Small intestine (tissue), 7 donors: ENCODE measurements at regions not wholly inside any gene's neighbourhood (a gene's known extent, or its start where the extent isn't known, plus 50 kb on each side); places are given as distances from the start of the nearest gene placed in this dataset.
"Not testable (repeated sequence)": the region's sequence is repeated elsewhere in the genome, so short reads cannot be mapped to it uniquely, and the experiment has no call there.

Source experiments
- DNase-seq, 2 donors: peaks; one replicate each; pipeline versions ENCODE4 v3.0.0 to v3.0.0-alpha.2; 2013
- FAIRE-seq: peaks from 2 replicates; lab custom pipeline; 2012; peaks lifted over from hg19 to GRCh38; lab: Jason Lieb, UNC
- H3K27ac ChIP-seq, 3 donors: one replicate each; pipeline ENCODE4 v1.5.1; 2013; ENCODE audit warnings: low read length in 2 of 3, mild to moderate bottlenecking in 2 of 3, control low read depth in 1 of 3, inconsistent platforms in 1 of 3, low read depth in 1 of 3, moderate library complexity in 1 of 3
- H3K27me3 ChIP-seq, 3 donors: one replicate each; pipeline ENCODE4 v1.6.1; 2013; ENCODE audit warnings: low read length in 3 of 3, inconsistent platforms in 1 of 3; ENCODE audit not compliant: control insufficient read depth in 3 of 3, insufficient read depth in 3 of 3
- H3K36me3 ChIP-seq, 3 donors: one replicate each; pipeline ENCODE4 v1.6.1; 2013; ENCODE audit warnings: low read length in 3 of 3, inconsistent platforms in 1 of 3, low read depth in 1 of 3, mild to moderate bottlenecking in 1 of 3, moderate library complexity in 1 of 3; ENCODE audit not compliant: control insufficient read depth in 3 of 3, insufficient read depth in 2 of 3
- H3K4me1 ChIP-seq, 3 donors: one replicate each; pipeline ENCODE4 v1.6.1; 2013; ENCODE audit warnings: low read length in 2 of 3, inconsistent platforms in 1 of 3, low read depth in 1 of 3, mild to moderate bottlenecking in 1 of 3, moderate library complexity in 1 of 3; ENCODE audit not compliant: control insufficient read depth in 3 of 3, insufficient read depth in 2 of 3
- H3K4me3 ChIP-seq, 3 donors: one replicate each; pipeline ENCODE4 v1.5.1; 2013; ENCODE audit warnings: low read length in 3 of 3, control low read depth in 1 of 3, inconsistent platforms in 1 of 3, low read depth in 1 of 3, mild to moderate bottlenecking in 1 of 3, moderate library complexity in 1 of 3
- H3K9me3 ChIP-seq, 2 donors: one replicate each; pipeline ENCODE4 v1.6.1; 2013; ENCODE audit warnings: low read depth in 1 of 2, low read length in 1 of 2; ENCODE audit not compliant: control insufficient read depth in 2 of 2, insufficient read depth in 1 of 2
- WGBS, 3 donors: extraction: QIAGEN DNeasy Blood & Tissue Kit; methylation state at CpG; one replicate each; pipeline ENCODE4 v1.1.7; 2013; 5-methylcytosine and 5-hydroxymethylcytosine counted together
- donor health status: healthy with polysubstance abuse.
- donor health status: control.
- donor health status: control.
- donor health status: Bipolar disorder and iron deficiency.
- donor health status: healthy.

DNA sequence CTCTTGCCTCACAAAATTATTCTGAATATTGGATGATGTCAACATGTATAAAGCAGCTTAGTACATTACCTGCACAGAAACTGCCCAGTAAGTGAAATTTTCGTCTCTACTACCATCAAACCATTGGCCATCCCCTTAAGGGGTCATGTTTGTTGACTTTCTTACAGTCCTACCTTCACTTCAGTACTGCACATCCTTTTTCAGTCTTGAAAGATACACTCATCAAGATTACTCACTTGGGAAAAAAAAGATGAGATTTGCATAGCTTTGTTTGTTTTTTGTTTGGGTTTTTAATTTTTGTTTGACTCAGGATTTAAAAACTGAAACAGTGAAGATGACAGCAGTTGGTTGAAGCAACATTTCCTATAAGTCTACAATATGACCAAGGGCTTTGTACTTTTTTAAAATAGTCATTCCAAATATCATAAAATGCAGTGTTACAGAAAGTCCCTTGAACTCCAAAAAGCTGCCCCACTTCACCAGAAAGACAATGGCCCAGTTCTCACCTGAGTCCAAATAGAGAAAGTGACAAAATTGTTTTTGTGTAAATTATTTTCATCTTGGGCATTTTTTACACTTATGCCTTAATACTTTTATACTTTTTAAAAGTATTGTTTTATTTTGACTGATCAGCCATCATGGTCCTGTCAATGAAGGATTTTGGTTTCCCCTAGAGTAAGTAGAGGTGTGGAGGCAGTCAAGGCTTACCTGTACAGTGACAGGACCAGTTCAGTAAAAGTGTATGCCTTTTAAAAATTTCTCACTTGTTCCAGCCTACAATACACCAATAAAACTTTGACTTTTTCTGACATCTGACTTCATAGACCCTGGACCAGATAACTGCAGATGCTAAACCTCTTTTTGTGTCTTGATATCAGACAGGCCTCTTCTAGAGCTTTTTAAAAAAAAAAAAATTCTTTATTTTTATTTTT, 59.7 kb upstream of the EDA2R start:
- Histone ChIP-seq H3K27ac (no peak overlapping the region), H3K36me3 (no peaks in the 10 kb centered on the region), H3K4me1 (no peaks in the 10 kb centered on the region), H3K9me3 (no peaks in the 10 kb centered on the region), H3K4me3 (no peak overlapping the region), H3K27me3 (no peaks in the 10 kb centered on the region)
- 5 to 36% (median 5%) methylated on average over 1 of the region's 1 CpG for WGBS, 3 donors
- FAIRE-seq (no peak), DNase-seq (no peak)

DNA sequence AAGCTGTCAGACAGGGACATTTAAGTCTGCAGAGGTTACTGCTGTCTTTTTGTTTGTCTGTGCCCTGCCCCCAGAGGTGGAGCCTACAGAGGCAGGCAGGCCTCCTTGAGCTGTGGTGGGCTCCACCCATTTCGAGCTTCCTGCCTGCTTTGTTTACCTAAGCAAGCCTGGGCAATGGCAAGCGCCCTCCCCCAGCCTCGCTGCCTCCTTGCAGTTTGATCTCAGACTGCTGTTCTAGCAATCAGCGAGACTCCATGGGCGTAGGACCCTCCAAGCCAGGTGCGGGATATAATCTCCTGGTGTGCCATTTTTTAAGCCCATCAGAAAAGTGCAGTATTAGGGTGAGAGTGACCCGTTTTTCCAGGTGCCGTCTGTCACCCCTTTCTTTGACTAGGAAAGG, 53.6 kb upstream of the EDA2R start:
- not testable (repeated sequence) for H3K27ac ChIP-seq, H3K9me3 ChIP-seq, FAIRE-seq, DNase-seq, H3K4me3 ChIP-seq, H3K4me1 ChIP-seq, H3K27me3 ChIP-seq, H3K36me3 ChIP-seq
- WGBS, 3 donors: 77 to 90% (median 79%) methylated on average over 8 of the region's 8 CpGs
